ENCODE measurements at regions not wholly inside any gene's neighbourhood (a gene's known extent, or its start where the extent isn't known, plus 50 kb on each side); places are given as distances from the start of the nearest gene placed in this dataset.
"Not testable (repeated sequence)": the region's sequence is repeated elsewhere in the genome, so short reads cannot be mapped to it uniquely, and the experiment has no call there.

DNA sequence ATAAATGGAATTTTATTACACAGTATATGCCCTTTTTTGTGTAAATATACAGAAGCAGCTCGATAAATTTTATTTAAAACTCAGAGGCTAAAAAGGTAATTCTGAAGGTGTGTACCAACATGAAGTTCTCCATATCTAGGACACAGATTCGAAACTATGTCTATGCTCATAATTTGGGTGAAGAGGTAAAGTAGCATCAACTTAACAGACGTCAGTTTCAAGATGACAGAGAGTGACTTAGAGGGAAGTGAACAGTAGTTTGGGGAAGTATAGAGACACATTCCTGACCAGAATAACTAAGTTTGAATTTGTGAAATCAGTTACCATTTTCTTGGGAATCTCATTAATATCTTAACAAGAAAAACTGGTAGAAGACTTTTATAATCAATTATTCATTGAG lies 2493.3 kb downstream of the ARAP2 start:
- DNase-seq (ENCODE audit: missing footprints) (no peak), ATAC-seq (no peak)
- intact Hi-C loops (cut with DNase I): no loop called here

GRCh38 chr4:33772582-33772981 lies 2471.7 kb downstream of the ARAP2 start:
- ATAC-seq: no peak
- intact Hi-C loops (cut with DNase I): no loop called here
- no peak for DNase-seq (ENCODE audit: missing footprints)

- no peak for DNase-seq (ENCODE audit: missing footprints)
- ATAC-seq: no peak
- intact Hi-C loops (cut with DNase I): no loop called here
These were observed 2463.1 kb downstream of the ARAP2 start for GRCh38 chr4:33780952-33781791.

GRCh38 chr4:33785843-33786242 lies 2458.5 kb downstream of the ARAP2 start:
- ATAC-seq (no peak), DNase-seq (ENCODE audit: missing footprints) (no peak)
- intact Hi-C loops (cut with DNase I): no loop called here

- intact Hi-C loops (cut with DNase I): no loop called here
- ATAC-seq: no peak
These were observed 2441.7 kb downstream of the ARAP2 start for GRCh38 chr4:33802578-33802977.

GRCh38 chr4:33825685-33826084 lies 2418.6 kb downstream of the ARAP2 start:
- ATAC-seq (no peak), DNase-seq (ENCODE audit: missing footprints) (no peak)
- intact Hi-C loops (cut with DNase I): no loop called here

More at GRCh38 chr4:33802578-33802977, 2441.7 kb downstream of the ARAP2 start:
- DNase-seq (ENCODE audit: missing footprints): no peak

DNA sequence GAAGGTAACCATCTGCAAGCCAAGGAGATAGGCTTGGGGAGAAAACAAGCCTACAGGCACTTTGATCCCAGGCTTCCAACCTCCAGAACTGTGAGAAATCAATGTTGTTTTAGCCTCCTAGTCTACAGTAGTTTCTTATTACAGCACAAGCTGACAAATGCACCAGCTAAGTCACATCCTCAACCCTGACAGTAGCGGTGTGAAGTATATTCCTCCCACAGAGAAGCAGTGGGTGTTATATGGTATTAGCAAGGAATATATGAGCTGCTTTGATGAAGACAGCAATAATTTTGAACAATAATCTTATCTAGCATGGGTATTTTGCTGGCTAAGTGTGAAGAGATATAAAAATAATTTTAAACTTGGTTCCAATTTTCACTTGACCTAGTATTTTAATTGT lies 2415.0 kb downstream of the ARAP2 start:
- ATAC-seq; DNase-seq (ENCODE audit: missing footprints); intact Hi-C loops (cut with DNase I): not testable (repeated sequence)

DNA sequence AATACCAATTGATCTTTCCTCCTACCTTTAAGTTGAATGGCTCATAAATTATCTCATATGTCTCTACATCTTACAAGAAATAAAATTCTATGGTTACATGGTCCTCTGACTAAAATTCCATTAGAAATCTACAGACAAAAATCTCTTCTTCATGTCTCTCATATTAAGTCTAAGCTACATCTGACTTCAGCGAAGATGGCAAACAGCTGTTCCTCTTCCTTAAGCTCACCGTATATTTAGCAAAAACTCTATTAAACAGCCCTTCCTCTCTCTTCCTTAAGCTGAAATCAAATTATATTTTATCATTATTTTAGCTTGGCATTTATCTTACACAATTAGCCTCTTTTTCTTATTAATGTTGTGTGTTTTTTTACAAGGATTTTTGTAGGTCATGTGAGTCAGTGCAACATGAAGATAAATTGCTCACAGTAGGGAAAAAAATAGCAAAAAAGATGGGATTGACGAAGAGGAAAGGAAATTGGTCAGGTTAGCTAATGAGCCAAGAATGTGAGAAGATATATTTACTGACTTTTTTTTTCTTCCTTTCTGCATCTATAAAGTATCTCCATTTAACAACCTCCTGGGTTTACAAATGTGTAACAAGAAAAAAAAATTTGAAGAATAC lies 2412.8 kb downstream of the ARAP2 start:
- intact Hi-C loops (cut with DNase I): no loop called here
- no peak for DNase-seq (ENCODE audit: missing footprints)
- ATAC-seq: no peak

DNA sequence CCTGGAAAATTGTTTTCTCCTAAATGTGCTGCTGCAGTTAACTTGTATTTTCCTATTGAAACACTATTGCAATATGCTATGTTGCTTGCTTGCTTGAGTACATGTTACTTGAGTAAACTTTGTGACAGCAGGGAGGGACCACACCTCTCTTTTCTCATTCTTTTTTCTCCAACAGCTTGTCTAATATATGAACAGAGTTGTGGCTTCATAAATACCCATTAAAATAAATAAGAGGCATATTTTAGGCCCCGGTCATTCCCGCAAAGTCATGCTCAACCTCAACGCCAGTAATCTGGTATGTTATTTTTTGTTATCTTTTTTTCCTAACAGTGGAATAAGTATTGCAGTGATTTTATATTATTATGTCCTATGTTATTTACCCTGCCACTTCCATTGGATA lies 2408.6 kb downstream of the ARAP2 start:
- intact Hi-C loops (cut with DNase I); DNase-seq (ENCODE audit: missing footprints); ATAC-seq: not testable (repeated sequence)

GRCh38 chr4:33837043-33837838 lies 2407.1 kb downstream of the ARAP2 start:
- intact Hi-C loops (cut with DNase I): no loop called here
- ATAC-seq (no peak), DNase-seq (ENCODE audit: missing footprints) (no peak)

DNA sequence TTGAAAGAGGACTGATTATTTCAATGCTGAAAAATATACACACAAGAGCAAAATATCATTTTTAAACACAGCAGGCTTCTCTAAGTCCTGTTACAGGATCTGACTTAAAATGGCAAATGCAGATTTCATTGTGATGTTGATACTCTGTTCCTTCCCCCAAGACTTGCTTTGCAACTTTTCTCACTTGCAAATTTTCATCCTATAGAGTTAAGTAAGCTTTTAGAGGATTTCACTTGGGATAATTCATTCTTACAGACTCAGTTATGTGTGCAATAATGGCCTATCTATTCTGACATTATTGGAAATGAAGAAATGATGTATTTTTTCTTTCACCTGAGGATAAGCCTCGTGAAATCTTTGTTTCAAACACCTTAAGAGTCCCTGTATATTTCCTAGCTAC lies 2403.2 kb downstream of the ARAP2 start:
- intact Hi-C loops (cut with DNase I): no loop called here
- DNase-seq (ENCODE audit: missing footprints): no peak
- ATAC-seq: no peak

DNA sequence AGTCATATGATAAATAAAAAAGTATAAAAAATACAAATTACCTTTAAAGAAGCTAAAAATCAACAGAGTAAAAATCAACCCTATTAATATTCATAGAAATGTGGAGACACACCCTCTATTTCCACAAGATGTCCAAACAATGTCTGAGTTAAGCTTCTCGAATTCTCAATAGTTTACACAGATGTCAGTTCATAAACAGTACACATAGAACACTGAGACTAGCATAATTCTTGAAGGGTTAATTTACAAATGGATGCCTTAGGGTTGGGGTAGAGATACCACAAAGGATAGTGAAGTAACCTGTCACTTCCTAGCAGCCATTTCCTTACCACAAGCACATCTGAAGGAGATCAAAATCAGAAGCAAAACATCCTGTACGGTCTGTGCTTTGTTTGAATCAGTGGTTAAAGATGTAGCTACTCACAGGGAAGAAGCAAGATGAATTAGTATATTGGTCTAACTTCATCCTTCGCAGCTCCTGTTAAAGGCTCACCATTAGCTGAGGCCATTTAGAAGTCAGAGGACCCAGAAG lies 2393.9 kb downstream of the ARAP2 start:
- no peak for DNase-seq (ENCODE audit: missing footprints)
- intact Hi-C loops (cut with DNase I): no loop called here
- ATAC-seq: no peak

GRCh38 chr4:33853670-33854069 lies 2390.6 kb downstream of the ARAP2 start:
- intact Hi-C loops (cut with DNase I); DNase-seq (ENCODE audit: missing footprints); ATAC-seq: not testable (repeated sequence)

- DNase-seq (ENCODE audit: missing footprints) (no peak), ATAC-seq (no peak)
- intact Hi-C loops (cut with DNase I): no loop called here
These were observed 2379.9 kb downstream of the ARAP2 start for GRCh38 chr4:33864290-33864859.

DNA sequence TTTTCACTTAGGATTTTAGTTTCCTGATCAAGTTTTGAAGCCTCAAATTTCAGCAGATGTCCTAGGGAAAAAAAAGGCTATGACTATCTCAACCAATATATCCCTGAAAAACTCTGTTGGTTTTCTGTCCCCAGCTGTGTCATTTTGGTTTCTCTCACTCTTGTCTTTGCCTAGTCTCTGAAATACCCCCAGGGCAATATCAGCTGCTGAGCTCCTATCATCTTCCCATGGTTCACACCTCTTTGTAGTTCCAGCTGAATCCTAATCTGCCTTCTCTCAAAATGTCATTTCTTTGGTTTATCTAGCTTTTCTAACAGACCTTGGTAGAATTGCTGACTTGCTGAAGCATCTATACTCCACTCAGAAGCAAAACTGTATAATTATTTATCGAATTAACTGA lies 2370.5 kb downstream of the ARAP2 start:
- no peak for ATAC-seq
- intact Hi-C loops (cut with DNase I): no loop called here

GRCh38 chr4:33878710-33879109 lies 2365.6 kb downstream of the ARAP2 start:
- intact Hi-C loops (cut with DNase I): no loop called here
- DNase-seq (ENCODE audit: missing footprints): no peak
- no peak for ATAC-seq

More for the DNA sequence above, 2370.5 kb downstream of the ARAP2 start:
- DNase-seq (ENCODE audit: missing footprints): no peak

GRCh38 chr4:33881176-33881575 lies 2363.1 kb downstream of the ARAP2 start:
- no peak for ATAC-seq
- DNase-seq (ENCODE audit: missing footprints): no peak
- intact Hi-C loops (cut with DNase I): no loop called here

GRCh38 chr4:33882246-33882990 lies 2361.9 kb downstream of the ARAP2 start:
- DNase-seq (ENCODE audit: missing footprints): no peak
- ATAC-seq: no peak
- intact Hi-C loops (cut with DNase I): no loop called here
